Rectal smooth muscle tissue (tissue), 1 donor: ENCODE measurements at regions not wholly inside any gene's neighbourhood (a gene's known extent, or its start where the extent isn't known, plus 50 kb on each side); places are given as distances from the start of the nearest gene placed in this dataset.

Experiments
- H3K27ac ChIP-seq: one replicate; pipeline ENCODE4 v1.7.0; 2013; ENCODE audit warnings: low read depth, low read length, inconsistent platforms
- H3K27me3 ChIP-seq: one replicate; pipeline ENCODE4 v1.7.0; 2013; ENCODE audit warnings: low read length; ENCODE audit not compliant: control insufficient read depth, insufficient read depth
- H3K36me3 ChIP-seq: one replicate; pipeline ENCODE4 v1.7.0; 2013; ENCODE audit warnings: low read length; ENCODE audit not compliant: control insufficient read depth, insufficient read depth
- H3K4me1 ChIP-seq: one replicate; pipeline ENCODE4 v1.7.0; 2013; ENCODE audit warnings: low read length; ENCODE audit not compliant: control insufficient read depth, insufficient read depth
- H3K4me3 ChIP-seq: one replicate; pipeline ENCODE4 v1.7.0; 2013; ENCODE audit warnings: low read length
- H3K9ac ChIP-seq: one replicate; pipeline ENCODE4 v1.7.0; 2013; ENCODE audit warnings: low read length

- no peak overlapping the region for H3K27ac ChIP-seq
- H3K4me1 ChIP-seq: no peaks in the 10 kb centered on the region
- no peak overlapping the region for H3K9ac ChIP-seq
- H3K4me3 ChIP-seq: no peak overlapping the region
- H3K27me3 ChIP-seq: no peaks in the 10 kb centered on the region
- no peaks in the 10 kb centered on the region for H3K36me3 ChIP-seq
Measured at GRCh38 chr11:109983358-109983757, 109.8 kb upstream of the ZC3H12C start.

GRCh38 chr11:109984634-109985289, 108.4 kb upstream of the ZC3H12C start:
- Histone ChIP-seq H3K27ac (no peak overlapping the region), H3K36me3 (no peaks in the 10 kb centered on the region), H3K4me1 (no peaks in the 10 kb centered on the region), H3K4me3 (no peak overlapping the region), H3K9ac (no peak overlapping the region), H3K27me3 (no peaks in the 10 kb centered on the region)

- Histone ChIP-seq H3K36me3 (no peaks in the 10 kb centered on the region), H3K4me3 (no peak overlapping the region), H3K4me1 (no peaks in the 10 kb centered on the region), H3K27me3 (no peaks in the 10 kb centered on the region), H3K27ac (no peak overlapping the region), H3K9ac (no peak overlapping the region)
Measured at GRCh38 chr11:109986488-109986887, 106.7 kb upstream of the ZC3H12C start.

GRCh38 chr11:109991835-109992234, 101.4 kb upstream of the ZC3H12C start:
- no peaks in the 10 kb centered on the region for H3K4me1 ChIP-seq
- H3K4me3 ChIP-seq: no peak overlapping the region
- no peak overlapping the region for H3K27ac ChIP-seq
- no peaks in the 10 kb centered on the region for H3K27me3 ChIP-seq
- no peaks in the 10 kb centered on the region for H3K36me3 ChIP-seq
- no peak overlapping the region for H3K9ac ChIP-seq

- Histone ChIP-seq H3K4me3 (no peak overlapping the region), H3K27me3 (no peaks in the 10 kb centered on the region), H3K9ac (no peak overlapping the region), H3K36me3 (no peaks in the 10 kb centered on the region), H3K27ac (no peak overlapping the region), H3K4me1 (no peaks in the 10 kb centered on the region)
Measured at GRCh38 chr11:109993786-109994185, 99.4 kb upstream of the ZC3H12C start.

- Histone ChIP-seq H3K4me3 (no peak overlapping the region), H3K4me1 (no peaks in the 10 kb centered on the region), H3K9ac (no peak overlapping the region), H3K36me3 (no peaks in the 10 kb centered on the region), H3K27ac (no peak overlapping the region), H3K27me3 (no peaks in the 10 kb centered on the region)
Measured at GRCh38 chr11:109994907-109995306, 98.3 kb upstream of the ZC3H12C start.

- Histone ChIP-seq H3K4me1 (no peaks in the 10 kb centered on the region), H3K4me3 (no peak overlapping the region), H3K9ac (no peak overlapping the region), H3K27me3 (no peaks in the 10 kb centered on the region), H3K27ac (no peak overlapping the region), H3K36me3 (no peaks in the 10 kb centered on the region)
Measured at GRCh38 chr11:109996060-109996459, 97.1 kb upstream of the ZC3H12C start.

- no peak overlapping the region for H3K27ac ChIP-seq
- H3K4me3 ChIP-seq: no peak overlapping the region
- no peaks in the 10 kb centered on the region for H3K27me3 ChIP-seq
- no peak overlapping the region for H3K9ac ChIP-seq
- H3K4me1 ChIP-seq: no peaks in the 10 kb centered on the region
- H3K36me3 ChIP-seq: no peaks in the 10 kb centered on the region
Measured at GRCh38 chr11:109998921-109999320, 94.3 kb upstream of the ZC3H12C start.

- Histone ChIP-seq H3K27me3 (no peaks in the 10 kb centered on the region), H3K9ac (no peak overlapping the region), H3K4me1 (no peaks in the 10 kb centered on the region), H3K4me3 (no peak overlapping the region), H3K36me3 (no peaks in the 10 kb centered on the region), H3K27ac (no peak overlapping the region)
Measured at GRCh38 chr11:110000031-110000502, 93.1 kb upstream of the ZC3H12C start.

GRCh38 chr11:110000850-110001249, 92.3 kb upstream of the ZC3H12C start:
- H3K4me3 ChIP-seq: no peak overlapping the region
- H3K27ac ChIP-seq: no peak overlapping the region
- H3K27me3 ChIP-seq: no peaks in the 10 kb centered on the region
- no peaks in the 10 kb centered on the region for H3K36me3 ChIP-seq
- H3K9ac ChIP-seq: no peak overlapping the region
- H3K4me1 ChIP-seq: no peaks in the 10 kb centered on the region

GRCh38 chr11:110003426-110003825, 89.8 kb upstream of the ZC3H12C start:
- Histone ChIP-seq H3K36me3 (no peaks in the 10 kb centered on the region), H3K4me3 (no peak overlapping the region), H3K4me1 (no peaks in the 10 kb centered on the region), H3K9ac (no peak overlapping the region), H3K27me3 (no peaks in the 10 kb centered on the region), H3K27ac (no peak overlapping the region)

- H3K27ac ChIP-seq: no peak overlapping the region
- H3K4me3 ChIP-seq: no peak overlapping the region
- no peaks in the 10 kb centered on the region for H3K36me3 ChIP-seq
- H3K27me3 ChIP-seq: no peaks in the 10 kb centered on the region
- no peak overlapping the region for H3K9ac ChIP-seq
- H3K4me1 ChIP-seq: no peaks in the 10 kb centered on the region
Measured at GRCh38 chr11:110011595-110011994, 81.6 kb upstream of the ZC3H12C start.

GRCh38 chr11:110015695-110016094, 77.5 kb upstream of the ZC3H12C start:
- Histone ChIP-seq H3K4me1 (no peaks in the 10 kb centered on the region), H3K36me3 (no peaks in the 10 kb centered on the region), H3K27ac (no peak overlapping the region), H3K4me3 (no peak overlapping the region), H3K27me3 (no peaks in the 10 kb centered on the region), H3K9ac (no peak overlapping the region)
